WTC11 (cell line): ENCODE measurements at regions not wholly inside any gene's neighbourhood (a gene's known extent, or its start where the extent isn't known, plus 50 kb on each side); places are given as distances from the start of the nearest gene placed in this dataset.

Experiments
- ATAC-seq: fragments of 200-7000 bp; cut with Tn5 transposase; 2 replicates; pipeline ENCODE4 v1.10.0; 2021; ENCODE audit warnings: mild to moderate bottlenecking, moderate library complexity
- CTCF ChIA-PET: fragments of 300-600 bp; sonication (Branson Sonifier 250); formaldehyde crosslinking; loops from one replicate; lab custom pipeline; 2021; ENCODE audit warnings: antibody characterized with exemption; lab: Charles Lee
- POLR2A ChIA-PET: fragments of 350-600 bp; sonication (Branson Sonifier 250); formaldehyde crosslinking; loops from one replicate; lab custom pipeline; 2021; ENCODE audit warnings: antibody characterized with exemption; lab: Charles Lee
- DNase-seq: peaks from one replicate; pipeline ENCODE4 v3.0.0; 2021; ENCODE audit warnings: low spot score
- H3K27ac Mint-ChIP-seq: 2 replicates; pipeline ENCODE4 v1.8.0; 2021; ENCODE audit warnings: mixed read lengths
- H3K27me3 Mint-ChIP-seq: 2 replicates; pipeline ENCODE4 v1.8.0; 2021; ENCODE audit warnings: low read depth, mild to moderate bottlenecking, moderate library complexity, mixed read lengths
- H3K36me3 Mint-ChIP-seq: 2 replicates; pipeline ENCODE4 v1.8.0; 2021; ENCODE audit warnings: mixed read lengths
- H3K4me1 Mint-ChIP-seq: 2 replicates; pipeline ENCODE4 v1.8.0; 2022; ENCODE audit warnings: mixed read lengths
- H3K4me3 Mint-ChIP-seq: 2 replicates; pipeline ENCODE4 v1.8.0; 2021; ENCODE audit warnings: mild to moderate bottlenecking, moderate library complexity, mixed read lengths
- H3K9me3 Mint-ChIP-seq: 2 replicates; pipeline ENCODE4 v1.8.0; 2021; ENCODE audit warnings: mixed read lengths
- AFF4 ChIP-seq: sonication (generic); formaldehyde crosslinking; IDR thresholded peaks from 2 replicates; pipeline ENCODE4 v1.8.1; 2023; ENCODE audit warnings: mild to moderate bottlenecking, missing genetic modification reagents, borderline replicate concordance
- ARID4B ChIP-seq: sonication (generic); formaldehyde crosslinking; IDR thresholded peaks from 2 replicates; pipeline ENCODE4 v1.8.0; 2023; ENCODE audit warnings: missing genetic modification reagents, mild to moderate bottlenecking, borderline replicate concordance
- CBFB ChIP-seq: sonication (generic); formaldehyde crosslinking; IDR thresholded peaks from 2 replicates; pipeline ENCODE4 v1.8.1; 2022; ENCODE audit warnings: mild to moderate bottlenecking, low read depth, missing genetic modification reagents
- CTCF ChIP-seq: fragments of 200-600 bp; IDR thresholded peaks from 2 replicates; pipeline ENCODE4 v1.8.0; 2022; ENCODE audit warnings: antibody characterized with exemption
- E2F5 ChIP-seq: sonication (generic); formaldehyde crosslinking; IDR thresholded peaks from 2 replicates; pipeline ENCODE4 v1.8.1; 2022; ENCODE audit warnings: mild to moderate bottlenecking, moderate library complexity, missing genetic modification reagents
- ELF4 ChIP-seq: sonication (generic); formaldehyde crosslinking; IDR thresholded peaks from 2 replicates; pipeline ENCODE4 v1.8.1; 2022; ENCODE audit warnings: low read depth, mild to moderate bottlenecking, moderate library complexity, missing genetic modification reagents
- FOXK1 ChIP-seq: sonication (generic); formaldehyde crosslinking; IDR thresholded peaks from 2 replicates; pipeline ENCODE4 v1.8.0; 2022; ENCODE audit warnings: mild to moderate bottlenecking, moderate library complexity, missing genetic modification reagents
- GABPB1 ChIP-seq: sonication (generic); formaldehyde crosslinking; IDR thresholded peaks from 2 replicates; pipeline ENCODE4 v1.8.1; 2023; ENCODE audit warnings: mild to moderate bottlenecking, missing genetic modification reagents
- IRF1 ChIP-seq: sonication (generic); formaldehyde crosslinking; IDR thresholded peaks from 2 replicates; pipeline ENCODE4 v1.8.0; 2023; ENCODE audit warnings: missing genetic modification reagents
- JUN ChIP-seq: sonication (generic); formaldehyde crosslinking; IDR thresholded peaks from 2 replicates; pipeline ENCODE4 v1.8.0; 2023; ENCODE audit warnings: mild to moderate bottlenecking, missing genetic modification reagents
- MAX ChIP-seq: sonication (generic); formaldehyde crosslinking; IDR thresholded peaks from 2 replicates; pipeline ENCODE4 v1.8.0; 2022; ENCODE audit warnings: mild to moderate bottlenecking, missing genetic modification reagents
- NR3C1 ChIP-seq: sonication (generic); formaldehyde crosslinking; conservative IDR thresholded peaks from 2 replicates; pipeline ENCODE4 v1.8.1; 2023; ENCODE audit warnings: low read depth, mild to moderate bottlenecking, missing genetic modification reagents
- PRDM15 ChIP-seq: sonication (generic); formaldehyde crosslinking; IDR thresholded peaks from 2 replicates; pipeline ENCODE4 v1.8.0; 2022; ENCODE audit warnings: missing genetic modification reagents
- SMAD4 ChIP-seq: sonication (generic); formaldehyde crosslinking; IDR thresholded peaks from 2 replicates; pipeline ENCODE4 v1.8.0; 2022; ENCODE audit warnings: mild to moderate bottlenecking, missing genetic modification reagents
- ZNF232 ChIP-seq: sonication (generic); formaldehyde crosslinking; IDR thresholded peaks from 2 replicates; pipeline ENCODE4 v1.8.0; 2022; ENCODE audit warnings: mild to moderate bottlenecking, missing genetic modification reagents
- ZNF317 ChIP-seq: sonication (generic); formaldehyde crosslinking; IDR thresholded peaks from 2 replicates; pipeline ENCODE4 v1.8.1; 2023; ENCODE audit warnings: low read depth, mild to moderate bottlenecking, moderate library complexity, missing genetic modification reagents, borderline replicate concordance
- ZNF396 ChIP-seq: fragments of 250-450 bp; sonication (Bioruptor Pico); IDR thresholded peaks from 2 replicates; pipeline ENCODE4 v1.8.0; 2021; ENCODE audit warnings: mild to moderate bottlenecking, moderate library complexity, borderline replicate concordance
- ZNF423 ChIP-seq: fragments of 250-450 bp; sonication (Bioruptor Pico); IDR thresholded peaks from 2 replicates; pipeline ENCODE4 v2.1.2; 2022; ENCODE audit warnings: mild to moderate bottlenecking, moderate library complexity

GRCh38 chr13:110001670-110002275 lies 215.4 kb upstream of the IRS2 start:
- no peaks in the 10 kb centered on the region for H3K9me3 Mint-ChIP-seq
- CTCF ChIA-PET, result no interaction called here
- no peaks in the 10 kb centered on the region for H3K27me3 Mint-ChIP-seq
- H3K4me3 Mint-ChIP-seq, result no peak overlapping the region
- no peak overlapping the region for H3K27ac Mint-ChIP-seq
- POLR2A ChIA-PET, result no interaction called here
- ATAC-seq, result no peak
- TF ChIP-seq SMAD4 (CRISPR knock-in tag) (no peak), ZNF232 (CRISPR knock-in tag) (no peak), ZNF423 (CRISPR knock-in tag) (no peak), ELF4 (no peak)
- no peaks in the 10 kb centered on the region for H3K36me3 Mint-ChIP-seq
- no peak for DNase-seq
- H3K4me1 Mint-ChIP-seq, result no peaks in the 10 kb centered on the region

- H3K4me1 Mint-ChIP-seq, result no peaks in the 10 kb centered on the region
- no peak overlapping the region for H3K27ac Mint-ChIP-seq
- no peaks in the 10 kb centered on the region for H3K27me3 Mint-ChIP-seq
- H3K9me3 Mint-ChIP-seq, result peaks cover 2% of the 10 kb centered on the region
- CTCF ChIA-PET, result no interaction called here
- no peaks in the 10 kb centered on the region for H3K36me3 Mint-ChIP-seq
- no peak for DNase-seq
- POLR2A ChIA-PET, result no interaction called here
- no peak for TF ChIP-seq E2F5 (CRISPR knock-in tag)
- TF ChIP-seq ZNF317 (CRISPR knock-in tag), result no peak
- no peak for TF ChIP-seq IRF1 (CRISPR knock-in tag)
- TF ChIP-seq CTCF, result no peak
- TF ChIP-seq CBFB (CRISPR knock-in tag), result no peak
- no peak for TF ChIP-seq AFF4 (CRISPR knock-in tag)
- no peak for TF ChIP-seq FOXK1 (CRISPR knock-in tag)
- no peak for TF ChIP-seq GABPB1 (CRISPR knock-in tag)
- no peak for TF ChIP-seq NR3C1 (CRISPR knock-in tag)
- no peak for TF ChIP-seq MAX
- no peak for TF ChIP-seq PRDM15 (CRISPR knock-in tag)
- no peak for TF ChIP-seq JUN
- no peak for TF ChIP-seq ARID4B (CRISPR knock-in tag)
- no peak for TF ChIP-seq ZNF396 (CRISPR knock-in tag)
- TF ChIP-seq, all 79 proteins: peak for 0
- no peak overlapping the region for H3K4me3 Mint-ChIP-seq
- no peak for ATAC-seq
Observed at GRCh38 chr13:110000534-110001345, 214.4 kb upstream of the IRS2 start.
